ENCODE measurements at regions not wholly inside any gene's neighbourhood (a gene's known extent, or its start where the extent isn't known, plus 50 kb on each side); places are given as distances from the start of the nearest gene placed in this dataset.

- TF ChIP-seq CTCF (IDR thresholded peaks at IDR 0.05) (no peak), POLR2AphosphoS5 (IDR thresholded peaks at IDR 0.05) (no peak), POLR2A (IDR thresholded peaks at IDR 0.05; ENCODE audit: low read depth) (no peak)
Observed at GRCh38 chr7:51727441-51727840, 410.8 kb upstream of the COBL start.
